Spleen (tissue), 11 donors: ENCODE measurements at regions not wholly inside any gene's neighbourhood (a gene's known extent, or its start where the extent isn't known, plus 50 kb on each side); places are given as distances from the start of the nearest gene placed in this dataset.

Experiments
- DNase-seq: peaks from one replicate; pipeline ENCODE4 v3.0.0-alpha.2; 2020
- H3K27ac ChIP-seq, 8 donors: fragments of 200-600 bp; sonication (generic) in 7 of 8; 1 replicate in 4 of 8; 2 replicates in 4 of 8; pipeline versions ENCODE4 v1.5.0 to v1.8.0; 2016 to 2021; ENCODE audit warnings: inconsistent platforms in 4 of 8, mild to moderate bottlenecking in 4 of 8, moderate library complexity in 1 of 8
- H3K27me3 ChIP-seq, 7 donors: fragments of 200-600 bp; sonication (generic) in 6 of 7; replicated peaks in 1 of 7; 1 replicate in 4 of 7; 2 replicates in 3 of 7; pipeline versions ENCODE4 v1.5.0 to v1.8.0; 2016 to 2021; ENCODE audit warnings: inconsistent platforms in 3 of 7, mild to moderate bottlenecking in 1 of 7
- H3K36me3 ChIP-seq, 6 donors: fragments of 200-600 bp; sonication (generic) in 5 of 6; 1 replicate in 4 of 6; 2 replicates in 2 of 6; pipeline versions ENCODE4 v1.5.0 to v1.8.0; 2016 to 2021; ENCODE audit warnings: inconsistent platforms in 2 of 6
- H3K4me1 ChIP-seq, 6 donors: fragments of 200-600 bp; sonication (generic) in 5 of 6; 1 replicate in 3 of 6; 2 replicates in 3 of 6; pipeline versions ENCODE4 v1.5.0 to v1.8.0; 2016 to 2021; ENCODE audit warnings: inconsistent platforms in 3 of 6
- H3K4me3 ChIP-seq, 8 donors: fragments of 200-600 bp; sonication (generic) in 7 of 8; 1 replicate in 4 of 8; 2 replicates in 4 of 8; pipeline versions ENCODE4 v1.5.0 to v1.8.0; 2016 to 2021; ENCODE audit warnings: inconsistent platforms in 4 of 8, mild to moderate bottlenecking in 4 of 8, moderate library complexity in 2 of 8
- H3K9me3 ChIP-seq, 8 donors: fragments of 200-600 bp; sonication (generic) in 7 of 8; 1 replicate in 4 of 8; 2 replicates in 4 of 8; pipeline versions ENCODE4 v1.5.0 to v1.8.0; 2016 to 2021; ENCODE audit warnings: inconsistent platforms in 4 of 8
- POLR2A ChIP-seq, 3 donors: fragments of 450-650 bp; IDR thresholded peaks; one replicate each; pipeline ENCODE4 v1.5.1; 2017; ENCODE audit warnings: antibody characterized with exemption in 3 of 3, mild to moderate bottlenecking in 1 of 3
- POLR2AphosphoS5 ChIP-seq, 3 donors: sonication (generic); formaldehyde crosslinking; IDR thresholded peaks; one replicate each; pipeline ENCODE4 v1.5.1; 2017; ENCODE audit warnings: antibody characterized with exemption in 3 of 3
- WGBS, 5 donors: extraction: QIAGEN DNeasy Blood & Tissue Kit in 3 of 5; methylation state at CpG; one replicate each; pipeline versions ENCODE4 v1.1.5 to v1.1.7; 2013 to 2018; 5-methylcytosine and 5-hydroxymethylcytosine counted together
- intact Hi-C: fragments of 100-400 bp; cut with DNase I; formaldehyde crosslinking; loops from one replicate; pipeline ENCODE4 v1.15.0; 2023; ENCODE audit warnings: low total_unique reads
- TF ChIP-seq, protein P1 (sequence below), 11 experiments: fragments of 200-600 bp in 7 of 11; fragments of 450-650 bp in 4 of 11; sonication (generic) in 4 of 11; IDR thresholded peaks in 8 of 11; conservative IDR thresholded peaks in 3 of 11; 1 replicate in 7 of 11; 2 replicates in 4 of 11; pipeline versions ENCODE4 v1.4.0 to v1.8.0; 2016 to 2021; ENCODE audit warnings: antibody characterized with exemption in 11 of 11, inconsistent platforms in 4 of 11, mild to moderate bottlenecking in 1 of 11
- donor health status: healthy with polysubstance abuse.
- donor health status: DM: no; HTN: no; CAD: no; lungs with moderate emphysema.
- donor health status: DM: no; HTN: no; CAD: no.
- donor health status: Bipolar disorder and iron deficiency.
- donor health status: healthy.
- donor health status: DM: no; HTN: no; CAD: no.
- donor health status: DM: yes; HTN: yes; CAD: no.

DNA sequence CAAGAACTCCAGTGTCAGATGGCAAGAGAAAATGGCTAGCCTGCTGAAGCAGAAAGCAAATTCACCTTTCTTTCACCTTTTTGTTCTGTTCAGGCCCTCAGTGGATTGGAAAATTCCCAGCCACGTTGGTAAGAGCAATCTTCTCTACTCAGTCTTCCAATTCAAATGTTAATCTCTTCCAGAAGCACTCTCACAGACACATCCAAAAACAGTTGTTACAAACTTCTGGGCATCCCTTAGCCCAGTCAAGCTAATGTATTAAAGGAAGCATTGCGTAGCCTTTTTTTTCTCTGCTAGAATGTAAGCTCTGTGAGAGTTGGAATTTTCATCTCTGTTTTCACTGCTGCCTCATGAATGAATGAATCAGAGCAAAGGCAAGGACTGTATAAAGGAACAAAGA lies 109.2 kb upstream of the ROBO2 start:
- no peaks in the 10 kb centered on the region for H3K36me3 ChIP-seq
- 55 to 64% (median 57%) methylated on average over 2 of the region's 2 CpGs for WGBS, 5 donors

DNA sequence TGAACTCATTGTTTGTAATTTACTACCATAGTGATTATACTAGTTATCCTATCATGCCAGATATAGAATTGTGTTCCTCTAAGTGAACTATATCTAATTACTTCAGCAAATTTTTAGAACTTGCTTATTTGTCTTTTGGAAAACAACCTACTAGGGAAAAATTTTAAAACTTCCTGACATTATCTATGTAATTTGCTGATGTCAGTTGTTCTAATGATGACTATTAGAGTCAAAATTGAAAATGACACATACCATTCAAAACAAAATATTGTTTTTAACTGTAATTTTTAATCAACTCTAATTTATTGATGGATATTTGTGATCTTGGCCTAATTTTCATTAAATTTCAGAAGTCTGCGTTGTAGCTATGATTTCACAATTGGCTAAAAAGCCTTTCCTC lies 106.7 kb upstream of the ROBO2 start:
- Histone ChIP-seq H3K36me3 (no peaks in the 10 kb centered on the region), H3K9me3 (peaks cover 0 to 9% (median 0%) of the 10 kb centered on the region in 8 donors), H3K4me3 (no peak overlapping the region), H3K4me1 (no peaks in the 10 kb centered on the region), H3K27me3 (no peaks in the 10 kb centered on the region), H3K27ac (no peak overlapping the region)
- 30 to 88% (median 44%) methylated on average over 1 of the region's 1 CpG for WGBS, 5 donors
- DNase-seq = no peak
- TF ChIP-seq, protein P1, sequence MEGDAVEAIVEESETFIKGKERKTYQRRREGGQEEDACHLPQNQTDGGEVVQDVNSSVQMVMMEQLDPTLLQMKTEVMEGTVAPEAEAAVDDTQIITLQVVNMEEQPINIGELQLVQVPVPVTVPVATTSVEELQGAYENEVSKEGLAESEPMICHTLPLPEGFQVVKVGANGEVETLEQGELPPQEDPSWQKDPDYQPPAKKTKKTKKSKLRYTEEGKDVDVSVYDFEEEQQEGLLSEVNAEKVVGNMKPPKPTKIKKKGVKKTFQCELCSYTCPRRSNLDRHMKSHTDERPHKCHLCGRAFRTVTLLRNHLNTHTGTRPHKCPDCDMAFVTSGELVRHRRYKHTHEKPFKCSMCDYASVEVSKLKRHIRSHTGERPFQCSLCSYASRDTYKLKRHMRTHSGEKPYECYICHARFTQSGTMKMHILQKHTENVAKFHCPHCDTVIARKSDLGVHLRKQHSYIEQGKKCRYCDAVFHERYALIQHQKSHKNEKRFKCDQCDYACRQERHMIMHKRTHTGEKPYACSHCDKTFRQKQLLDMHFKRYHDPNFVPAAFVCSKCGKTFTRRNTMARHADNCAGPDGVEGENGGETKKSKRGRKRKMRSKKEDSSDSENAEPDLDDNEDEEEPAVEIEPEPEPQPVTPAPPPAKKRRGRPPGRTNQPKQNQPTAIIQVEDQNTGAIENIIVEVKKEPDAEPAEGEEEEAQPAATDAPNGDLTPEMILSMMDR (IDR thresholded peaks at IDR 0.05 in 8 of 11, conservative IDR thresholded peaks at IDR 0.05 in 3 of 11) = no peak
- TF ChIP-seq POLR2AphosphoS5 (IDR thresholded peaks at IDR 0.05) = no peak
- intact Hi-C loops = no loop called here

More for the DNA sequence above, 109.2 kb upstream of the ROBO2 start:
- no peaks in the 10 kb centered on the region for H3K27me3 ChIP-seq
- peaks cover 0 to 7% (median 0%) of the 10 kb centered on the region in 8 donors for H3K9me3 ChIP-seq
- intact Hi-C loops = no loop called here
- H3K4me3 ChIP-seq = no peak overlapping the region
- DNase-seq = no peak
- no peaks in the 10 kb centered on the region for H3K4me1 ChIP-seq
- H3K27ac ChIP-seq = no peak overlapping the region
- TF ChIP-seq POLR2A (IDR thresholded peaks at IDR 0.05) (no peak), POLR2AphosphoS5 (IDR thresholded peaks at IDR 0.05) (no peak)
- TF ChIP-seq, protein P1 (IDR thresholded peaks at IDR 0.05 in 8 of 11, conservative IDR thresholded peaks at IDR 0.05 in 3 of 11) = no peak

DNA sequence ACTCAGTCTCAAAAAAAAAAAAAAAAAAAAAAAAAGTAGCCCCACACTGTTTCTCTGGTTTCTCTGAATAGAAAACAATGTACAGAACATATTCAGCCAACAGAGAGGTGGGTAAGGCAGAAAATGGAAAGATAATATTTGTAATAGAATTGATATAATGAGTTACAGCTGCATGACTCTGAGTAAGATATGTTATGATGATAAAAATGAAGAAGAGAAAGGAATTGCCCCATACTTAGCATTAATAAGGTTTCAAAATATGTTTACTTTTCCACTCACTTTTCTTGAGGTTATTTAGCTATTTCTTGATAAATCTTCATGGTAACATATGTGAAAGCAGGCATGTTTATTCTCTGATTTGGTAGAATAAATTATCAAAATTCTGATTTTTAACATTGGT lies 100.9 kb upstream of the ROBO2 start:
- Histone ChIP-seq H3K4me3 (no peak overlapping the region), H3K9me3 (peaks cover 0 to 18% (median 0%) of the 10 kb centered on the region in 8 donors), H3K4me1 (no peaks in the 10 kb centered on the region), H3K36me3 (no peaks in the 10 kb centered on the region), H3K27me3 (no peaks in the 10 kb centered on the region), H3K27ac (no peak overlapping the region)
- no peak for DNase-seq
- intact Hi-C loops = no loop called here
- no peak for TF ChIP-seq POLR2AphosphoS5 (IDR thresholded peaks at IDR 0.05)
- TF ChIP-seq, protein P1 (IDR thresholded peaks at IDR 0.05 in 8 of 11, conservative IDR thresholded peaks at IDR 0.05 in 3 of 11) = no peak
- TF ChIP-seq POLR2A (IDR thresholded peaks at IDR 0.05) = no peak

DNA sequence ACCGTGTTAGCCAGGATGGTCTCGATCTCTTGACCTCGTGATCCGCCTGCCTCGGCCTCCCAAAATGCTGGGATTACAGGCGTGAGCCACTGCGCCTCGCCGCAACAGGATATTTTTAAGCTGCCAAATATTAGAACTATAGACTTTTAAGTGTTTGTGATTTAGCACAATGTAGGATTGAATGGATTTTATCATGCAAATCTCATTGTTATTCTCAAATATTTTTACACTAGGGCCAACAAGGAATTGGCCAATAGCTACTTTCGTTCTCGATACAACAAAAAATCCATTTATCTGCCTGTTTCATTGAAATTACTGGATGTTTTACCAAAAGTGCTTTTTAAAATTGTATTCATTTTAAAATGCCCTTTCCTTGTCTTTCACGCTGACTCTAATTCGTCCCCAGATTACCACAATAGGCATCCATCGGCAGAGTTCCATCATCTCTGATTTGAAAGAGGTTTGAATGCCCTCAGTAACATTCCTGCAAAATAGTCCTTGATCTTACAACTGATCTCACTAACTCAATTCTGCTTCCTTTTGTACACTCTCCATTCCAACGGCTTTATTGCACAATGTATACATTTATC lies 99.6 kb upstream of the ROBO2 start:
- H3K4me1 ChIP-seq = no peaks in the 10 kb centered on the region
- no peaks in the 10 kb centered on the region for H3K36me3 ChIP-seq
- TF ChIP-seq POLR2AphosphoS5 (IDR thresholded peaks at IDR 0.05) = no peak
- TF ChIP-seq, protein P1 (IDR thresholded peaks at IDR 0.05 in 8 of 11, conservative IDR thresholded peaks at IDR 0.05 in 3 of 11) = no peak
- no peak for TF ChIP-seq POLR2A (IDR thresholded peaks at IDR 0.05)
- H3K27ac ChIP-seq = no peak overlapping the region
- H3K27me3 ChIP-seq = no peaks in the 10 kb centered on the region
- DNase-seq = no peak
- 90 to 95% (median 91%) methylated on average over 14 to 15 of the region's 15 CpGs for WGBS, 5 donors
- H3K4me3 ChIP-seq = no peak overlapping the region
- intact Hi-C loops = no loop called here
- H3K9me3 ChIP-seq = peaks cover 0 to 15% (median 0%) of the 10 kb centered on the region in 8 donors
